ENCODE measurements at regions not wholly inside any gene's neighbourhood (a gene's known extent, or its start where the extent isn't known, plus 50 kb on each side); places are given as distances from the start of the nearest gene placed in this dataset.
"Not testable (repeated sequence)": the region's sequence is repeated elsewhere in the genome, so short reads cannot be mapped to it uniquely, and the experiment has no call there.

- H3K27ac ChIP-seq, result no peak overlapping the region
- intact Hi-C loops (cut with DNase I), result no loop called here
- H3K4me3 ChIP-seq, result no peak overlapping the region
- no peak for TF ChIP-seq POLR2A (IDR thresholded peaks at IDR 0.05)
- no peak for TF ChIP-seq POLR2AphosphoS5 (IDR thresholded peaks at IDR 0.05; ENCODE audit: insufficient read depth in 1 of 2, low read depth in 1 of 2)
- TF ChIP-seq CTCF (IDR thresholded peaks at IDR 0.05), result no peak
- no peaks in the 10 kb centered on the region for H3K36me3 ChIP-seq
- H3K9me3 ChIP-seq, result no peaks in the 10 kb centered on the region
- H3K27me3 ChIP-seq, result no peaks in the 10 kb centered on the region
- H3K4me1 ChIP-seq, result no peaks in the 10 kb centered on the region
- DNase-seq (ENCODE audit: extremely low spot score in 2 of 2), result peak; percentile 62 to 72
Observed at GRCh38 chr10:2900530-2900929, 166.8 kb upstream of the PFKP start.

DNA sequence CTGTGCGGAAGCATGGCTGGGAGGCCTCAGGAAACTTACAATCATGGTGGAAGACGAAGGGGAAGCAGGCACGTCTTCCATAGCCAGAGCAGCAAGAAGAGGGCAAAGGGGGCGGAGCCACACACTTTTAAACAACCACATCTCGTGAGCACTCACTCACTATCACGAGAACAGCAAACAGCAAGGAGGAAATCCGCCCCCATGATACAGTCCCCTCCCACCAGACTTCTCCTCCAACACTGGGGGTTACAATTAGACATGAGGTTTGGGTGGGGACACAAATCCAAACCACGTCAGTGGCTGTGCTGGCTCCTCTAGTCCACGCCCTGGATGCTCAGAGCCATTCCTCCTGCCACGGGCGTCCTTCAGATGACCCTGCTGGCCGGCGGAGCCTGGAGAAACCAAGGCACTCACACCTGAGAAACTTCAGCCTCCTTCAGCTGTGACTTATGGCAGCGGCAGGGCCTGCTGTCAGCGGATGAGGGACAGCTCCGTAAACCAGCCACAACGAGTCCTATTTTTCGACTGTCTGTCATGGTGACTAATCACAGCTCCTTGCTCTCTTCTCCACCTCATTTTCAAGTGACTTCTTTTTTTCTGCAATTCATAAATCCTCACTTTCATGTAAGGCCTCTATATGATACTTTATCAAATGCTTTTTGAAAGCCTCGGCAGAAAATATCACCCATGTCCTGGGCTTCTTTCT, 167.9 kb upstream of the PFKP start:
- H3K27ac ChIP-seq, result no peak overlapping the region
- DNase-seq (ENCODE audit: extremely low spot score in 2 of 2), result peak in 1 of 2 donors; percentile 72
- H3K27me3 ChIP-seq, result no peaks in the 10 kb centered on the region
- intact Hi-C loops (cut with DNase I), result no loop called here
- no peaks in the 10 kb centered on the region for H3K9me3 ChIP-seq
- no peak overlapping the region for H3K4me3 ChIP-seq
- H3K4me1 ChIP-seq, result no peaks in the 10 kb centered on the region
- TF ChIP-seq POLR2AphosphoS5 (IDR thresholded peaks at IDR 0.05; ENCODE audit: insufficient read depth in 1 of 2, low read depth in 1 of 2) (no peak), CTCF (IDR thresholded peaks at IDR 0.05) (no peak), POLR2A (IDR thresholded peaks at IDR 0.05) (no peak)
- no peaks in the 10 kb centered on the region for H3K36me3 ChIP-seq

DNA sequence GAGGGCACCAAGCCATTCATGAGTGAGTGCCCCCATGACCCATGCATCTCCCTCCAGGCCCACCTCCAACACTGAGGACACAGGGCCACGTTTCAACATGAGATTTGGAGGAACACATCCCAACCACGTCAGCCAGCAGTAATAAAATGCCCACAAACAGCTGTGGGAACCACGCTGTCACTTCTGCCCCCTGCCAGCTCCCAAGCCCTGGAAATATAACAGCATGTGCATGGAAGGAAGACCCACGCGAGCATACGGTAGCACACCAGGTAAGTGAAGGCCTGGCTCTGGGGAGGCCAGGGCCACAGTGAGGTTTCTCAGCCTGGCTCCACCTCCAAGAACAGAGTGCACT, 168.9 kb upstream of the PFKP start:
- Histone ChIP-seq H3K27me3 (no peaks in the 10 kb centered on the region), H3K9me3 (no peaks in the 10 kb centered on the region), H3K36me3 (no peaks in the 10 kb centered on the region), H3K27ac (no peak overlapping the region), H3K4me3 (no peak overlapping the region), H3K4me1 (no peaks in the 10 kb centered on the region)
- peak; percentile 40 to 72 for DNase-seq (ENCODE audit: extremely low spot score in 2 of 2)
- TF ChIP-seq CTCF (IDR thresholded peaks at IDR 0.05), result no peak
- no peak for TF ChIP-seq POLR2A (IDR thresholded peaks at IDR 0.05)
- no peak for TF ChIP-seq POLR2AphosphoS5 (IDR thresholded peaks at IDR 0.05; ENCODE audit: insufficient read depth in 1 of 2, low read depth in 1 of 2)
- intact Hi-C loops (cut with DNase I), result no loop called here

DNA sequence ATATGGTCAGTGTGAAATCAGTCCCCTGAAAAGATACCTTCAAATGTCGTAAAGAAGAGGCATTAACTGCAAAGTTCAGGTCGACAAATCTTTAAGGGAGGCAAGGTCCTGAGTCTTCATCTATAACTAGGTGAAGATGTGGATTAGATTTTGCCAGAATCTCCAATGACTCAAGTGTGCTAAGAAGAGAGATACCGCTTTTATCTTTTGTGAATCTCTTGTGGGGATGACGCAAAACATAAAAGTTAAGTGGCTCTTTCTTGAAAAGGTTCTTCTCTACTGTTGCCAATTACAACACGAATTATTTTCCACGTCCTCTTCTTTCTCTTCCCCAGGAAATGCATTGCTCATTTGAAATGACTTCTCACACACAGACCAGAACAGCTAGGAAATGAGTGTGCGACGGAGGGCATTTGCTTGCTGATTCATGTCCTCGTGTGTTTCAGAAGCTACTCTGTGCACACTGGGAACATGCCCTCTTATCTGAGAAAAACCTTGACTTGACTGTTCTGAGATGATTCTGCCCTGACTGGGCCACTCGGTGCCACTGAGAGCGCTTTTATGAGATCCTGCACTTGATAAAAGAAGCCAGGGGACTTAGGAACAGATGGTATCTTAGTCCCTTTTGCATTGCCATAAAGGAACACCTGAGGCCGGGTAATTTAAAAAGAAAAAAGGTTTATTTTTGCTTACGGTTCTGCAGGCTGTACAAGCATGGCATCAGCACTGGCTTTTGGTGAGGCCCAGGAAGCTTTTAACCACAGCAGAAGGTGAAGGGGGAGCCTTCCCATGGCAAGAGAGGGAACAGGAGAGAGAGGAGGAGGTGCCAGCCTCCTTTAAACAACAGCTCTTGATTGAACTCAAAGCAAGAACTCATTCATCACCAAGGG, 169.5 kb upstream of the PFKP start:
- Histone ChIP-seq H3K27me3 (no peaks in the 10 kb centered on the region), H3K9me3 (no peaks in the 10 kb centered on the region), H3K27ac (no peak overlapping the region), H3K4me3 (no peak overlapping the region), H3K4me1 (no peaks in the 10 kb centered on the region), H3K36me3 (no peaks in the 10 kb centered on the region)
- DNase-seq (ENCODE audit: extremely low spot score in 2 of 2), result peak in 1 of 2 donors; percentile 52
- TF ChIP-seq CTCF (IDR thresholded peaks at IDR 0.05), result no peak
- TF ChIP-seq POLR2A (IDR thresholded peaks at IDR 0.05), result no peak
- no peak for TF ChIP-seq POLR2AphosphoS5 (IDR thresholded peaks at IDR 0.05; ENCODE audit: insufficient read depth in 1 of 2, low read depth in 1 of 2)
- intact Hi-C loops (cut with DNase I), result no loop called here

DNA sequence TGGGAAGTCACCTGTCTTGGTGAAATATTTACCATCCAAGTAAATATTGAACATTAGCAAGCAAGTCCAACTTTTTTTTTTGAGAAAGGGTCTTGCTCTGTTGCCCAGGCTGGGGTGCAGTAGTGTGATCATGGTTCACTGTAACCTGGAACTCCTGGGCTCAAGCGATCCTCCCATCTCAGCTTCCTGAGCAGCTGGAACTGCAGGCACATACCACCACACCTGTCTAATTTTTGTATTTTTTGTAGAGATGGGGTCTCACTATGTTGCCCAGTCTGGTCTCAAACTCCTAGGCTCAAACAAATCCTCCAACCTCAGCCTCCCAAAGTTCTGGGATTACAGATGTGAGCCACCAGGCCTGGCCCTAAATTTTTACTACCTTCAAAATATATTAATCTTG, 171.0 kb upstream of the PFKP start:
- H3K4me3 ChIP-seq, result not testable (repeated sequence)

More for the DNA sequence above, 171.0 kb upstream of the PFKP start:
- H3K9me3 ChIP-seq; H3K27me3 ChIP-seq; H3K4me1 ChIP-seq; H3K27ac ChIP-seq; intact Hi-C loops (cut with DNase I); H3K36me3 ChIP-seq: not testable (repeated sequence)
- DNase-seq (ENCODE audit: extremely low spot score in 2 of 2), result peak in 1 of 2 donors; percentile 25
